ENCODE measurements at regions not wholly inside any gene's neighbourhood (a gene's known extent, or its start where the extent isn't known, plus 50 kb on each side); places are given as distances from the start of the nearest gene placed in this dataset.
"Not testable (repeated sequence)": the region's sequence is repeated elsewhere in the genome, so short reads cannot be mapped to it uniquely, and the experiment has no call there.

DNA sequence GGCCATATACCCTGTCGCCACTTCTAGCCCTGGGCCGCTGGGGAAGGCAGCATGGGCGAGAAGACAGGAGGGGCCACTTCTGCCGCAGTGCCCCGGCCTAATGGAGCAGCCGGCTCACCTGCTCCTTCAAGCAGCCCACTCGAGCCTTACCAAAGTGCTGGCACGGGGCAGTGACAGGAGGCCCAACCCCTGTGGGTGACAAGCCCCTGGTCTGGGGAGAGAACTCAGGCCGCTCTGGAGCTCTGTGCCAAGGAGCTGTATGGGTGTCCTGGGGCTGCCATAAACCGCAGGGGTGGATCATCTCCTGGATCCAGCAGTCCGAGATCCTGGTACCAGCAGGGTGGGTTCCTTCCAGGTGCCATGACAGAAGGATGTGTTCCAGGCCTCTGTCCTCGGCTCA is 3029.0 kb upstream of the TEKT4 start:
- not testable (repeated sequence) for TF ChIP-seq MAZ (IDR thresholded peaks at IDR 0.05; ENCODE audit: borderline replicate concordance, low read depth, low read length); CTCF (conservative IDR thresholded peaks at IDR 0.05; ENCODE audit: low read depth, low read length); RFX5 (IDR thresholded peaks at IDR 0.05; ENCODE audit: low read depth, low read length); POLR2A (IDR thresholded peaks at IDR 0.05; ENCODE audit: low read depth, low read length); CHD1 (IDR thresholded peaks at IDR 0.05; ENCODE audit: low read depth, low read length); MAFK (IDR thresholded peaks at IDR 0.05; ENCODE audit: low read depth, low read length); RAD21 (IDR thresholded peaks at IDR 0.05; ENCODE audit: low read length)

All from IMR-90 (cell line).